EH (cell line): ENCODE measurements at regions not wholly inside any gene's neighbourhood (a gene's known extent, or its start where the extent isn't known, plus 50 kb on each side); places are given as distances from the start of the nearest gene placed in this dataset.
"Not testable (repeated sequence)": the region's sequence is repeated elsewhere in the genome, so short reads cannot be mapped to it uniquely, and the experiment has no call there.

Experiments used
- DNase-seq: peaks from one replicate; pipeline ENCODE4 v3.0.0-alpha.2; 2015; ENCODE audit warnings: low read depth

DNA sequence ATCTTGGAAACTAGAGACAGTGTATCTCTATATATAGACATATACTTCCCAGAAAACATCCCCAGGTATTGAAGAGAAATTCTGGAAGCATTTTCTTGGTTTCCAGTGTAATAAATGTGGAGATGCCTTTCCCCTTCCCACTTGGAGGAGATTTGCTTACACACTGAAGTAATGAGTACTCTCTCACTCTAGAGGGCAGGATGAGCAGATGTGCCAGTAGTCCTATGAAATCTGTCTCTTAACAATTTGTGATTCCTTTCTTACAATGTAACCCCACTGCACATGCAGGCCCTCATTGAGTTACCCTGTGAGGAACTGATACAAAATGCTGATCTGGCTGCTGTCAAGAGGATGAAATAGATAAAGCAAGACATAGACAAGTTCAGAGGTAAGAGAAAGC, 567.2 kb downstream of the SLCO4C1 start:
- peak; percentile 2 for DNase-seq

GRCh38 chr5:101721543-101721942, 574.5 kb downstream of the SLCO4C1 start:
- no peak for DNase-seq

GRCh38 chr5:101720033-101720432, 576.1 kb downstream of the SLCO4C1 start:
- DNase-seq = no peak

GRCh38 chr5:101717721-101718120, 578.4 kb downstream of the SLCO4C1 start:
- no peak for DNase-seq

DNA sequence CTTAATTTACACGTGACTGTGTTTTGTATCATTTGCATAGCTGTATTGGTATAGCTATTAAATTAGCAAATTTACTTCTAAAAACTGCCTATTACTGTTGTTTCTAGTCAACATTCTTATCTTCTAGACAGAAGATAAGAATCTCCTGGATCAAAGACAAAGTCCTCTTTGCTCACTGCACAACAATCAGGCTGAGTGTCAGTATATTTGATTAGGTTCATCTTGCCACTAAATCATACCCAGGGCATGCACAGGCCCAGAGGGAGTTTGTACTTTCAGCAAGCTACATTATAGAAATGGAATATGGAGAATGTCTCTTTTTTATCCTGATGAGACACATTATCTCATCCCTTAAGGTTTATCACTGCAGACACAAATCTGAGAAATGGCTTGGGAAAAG, 579.1 kb downstream of the SLCO4C1 start:
- DNase-seq = no peak

DNA sequence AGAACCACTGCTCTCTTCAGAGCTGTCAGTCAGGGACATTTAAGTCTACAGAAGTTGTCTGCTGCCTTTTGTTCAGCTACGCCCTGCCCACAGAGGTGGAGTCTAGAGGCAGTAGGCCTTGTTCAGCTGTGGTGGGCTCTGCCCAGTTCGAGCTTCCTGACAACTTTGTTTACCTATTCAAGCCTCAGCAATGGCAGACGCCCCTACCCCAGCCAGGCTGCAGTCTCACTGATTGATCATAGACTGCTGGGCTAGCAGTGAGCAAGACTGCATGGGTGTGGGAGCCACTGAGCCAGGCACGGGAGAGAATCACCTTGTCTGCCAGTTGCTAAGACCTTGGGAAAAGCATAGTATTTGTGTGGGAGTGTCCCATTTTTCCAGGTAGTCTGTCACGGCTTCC, 580.3 kb downstream of the SLCO4C1 start:
- DNase-seq = not testable (repeated sequence)

- DNase-seq = no peak
Measured at GRCh38 chr5:101689306-101689705, 606.8 kb downstream of the SLCO4C1 start.

GRCh38 chr5:101688156-101688555, 607.9 kb downstream of the SLCO4C1 start:
- no peak for DNase-seq

GRCh38 chr5:101687349-101687985, 608.6 kb downstream of the SLCO4C1 start:
- DNase-seq = peak; percentile 26

DNA sequence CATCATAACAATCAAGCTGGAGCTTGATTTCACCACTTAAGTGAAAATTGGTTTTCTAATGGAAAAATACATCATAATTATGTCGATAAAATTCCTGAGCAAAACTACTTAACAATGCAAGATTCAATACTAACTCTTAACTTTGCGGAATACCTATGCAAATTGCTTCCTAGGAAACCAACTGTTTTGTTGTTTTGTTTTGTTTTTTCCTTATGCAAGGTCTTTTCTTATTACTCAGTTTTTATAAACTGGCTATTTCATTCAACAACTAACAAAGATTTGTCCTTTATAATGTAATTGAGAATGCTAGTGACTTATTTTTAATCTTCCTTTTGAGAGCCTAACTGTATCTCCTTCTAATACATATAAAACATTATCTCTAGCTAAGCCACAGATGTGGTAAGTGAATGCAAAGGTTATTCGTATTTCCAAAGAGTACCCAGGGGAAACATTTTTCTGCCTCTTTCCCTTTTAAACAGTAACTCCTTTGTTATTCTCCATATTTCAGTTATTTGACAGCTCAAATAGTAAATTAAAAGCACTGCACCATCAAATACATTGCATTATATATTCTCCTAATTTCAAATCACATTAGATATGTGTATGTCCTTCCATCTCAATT, 609.4 kb downstream of the SLCO4C1 start:
- DNase-seq = no peak

- peak; percentile 5 for DNase-seq
Measured at GRCh38 chr5:101679816-101680215, 616.3 kb downstream of the SLCO4C1 start.

DNA sequence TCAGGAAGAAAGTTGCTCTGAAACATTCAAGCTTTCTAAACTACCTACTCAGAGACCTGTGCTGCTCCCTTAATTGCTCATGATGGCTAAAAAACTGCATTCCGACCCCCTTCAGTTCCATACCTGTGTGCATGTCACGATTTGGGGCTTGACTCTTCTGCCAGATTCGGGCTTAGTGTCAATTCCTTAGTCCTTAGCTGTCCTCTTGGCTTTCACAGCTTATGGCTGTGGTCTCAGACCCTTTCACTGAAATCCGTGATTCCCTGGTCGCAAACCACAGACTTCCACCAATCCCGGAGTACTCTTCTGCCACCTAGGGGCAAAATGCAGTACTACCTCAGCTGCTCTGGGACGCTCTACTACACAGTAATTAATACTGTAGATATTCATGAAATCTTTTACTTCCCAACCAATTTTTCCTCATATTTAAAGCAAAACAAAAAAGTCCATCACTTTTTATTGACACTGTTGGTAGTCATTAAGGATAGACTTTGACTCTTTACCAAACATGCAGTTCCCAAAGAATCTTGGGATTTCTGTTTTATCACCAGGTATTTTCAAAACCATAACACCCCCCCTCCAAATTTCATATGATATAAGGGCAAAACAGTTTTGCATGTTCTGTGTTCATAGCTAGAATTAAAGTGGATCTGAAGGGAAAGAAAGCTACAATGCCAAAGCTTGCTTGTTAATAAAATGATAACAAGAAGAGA, 617.4 kb downstream of the SLCO4C1 start:
- peak; percentile 55 for DNase-seq

GRCh38 chr5:101677961-101678360, 618.1 kb downstream of the SLCO4C1 start:
- DNase-seq = no peak

- DNase-seq = no peak
Measured at GRCh38 chr5:101676646-101677045, 619.4 kb downstream of the SLCO4C1 start.

- no peak for DNase-seq
Measured at GRCh38 chr5:101675510-101676219, 620.4 kb downstream of the SLCO4C1 start.

GRCh38 chr5:101673120-101673519, 623.0 kb downstream of the SLCO4C1 start:
- no peak for DNase-seq

DNA sequence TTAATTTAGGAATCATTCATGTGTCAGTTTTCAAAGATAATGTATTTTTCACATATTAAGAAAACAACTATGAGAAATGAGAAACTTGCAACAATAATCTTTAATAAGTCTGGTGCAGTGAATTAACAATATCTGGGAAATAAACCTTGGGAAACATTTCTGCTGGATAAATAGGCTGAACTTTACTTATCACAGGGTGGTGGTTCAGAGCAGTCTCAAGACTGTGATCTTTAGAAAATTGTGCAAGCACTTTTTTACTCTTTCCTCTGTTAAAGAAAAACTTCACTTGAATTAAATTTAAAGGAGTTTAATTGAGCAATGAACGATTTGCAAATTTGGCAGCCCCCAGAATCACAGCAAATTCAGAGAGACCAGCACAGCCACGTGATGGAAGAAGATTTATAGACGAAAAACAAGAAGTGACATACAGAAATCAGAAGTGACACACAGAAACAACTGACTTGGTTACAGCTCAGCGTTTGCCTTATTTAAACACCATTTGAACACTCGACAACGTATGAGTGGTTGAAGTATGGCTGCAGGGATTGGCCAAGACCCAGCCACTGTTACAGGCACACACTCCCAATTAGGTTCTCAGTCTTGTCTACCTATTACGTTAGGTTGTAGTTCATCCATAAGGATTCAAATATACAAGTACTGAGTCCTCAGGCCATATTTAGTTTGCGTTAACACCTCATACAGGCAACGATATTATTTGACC, 631.9 kb downstream of the SLCO4C1 start:
- DNase-seq = no peak

DNA sequence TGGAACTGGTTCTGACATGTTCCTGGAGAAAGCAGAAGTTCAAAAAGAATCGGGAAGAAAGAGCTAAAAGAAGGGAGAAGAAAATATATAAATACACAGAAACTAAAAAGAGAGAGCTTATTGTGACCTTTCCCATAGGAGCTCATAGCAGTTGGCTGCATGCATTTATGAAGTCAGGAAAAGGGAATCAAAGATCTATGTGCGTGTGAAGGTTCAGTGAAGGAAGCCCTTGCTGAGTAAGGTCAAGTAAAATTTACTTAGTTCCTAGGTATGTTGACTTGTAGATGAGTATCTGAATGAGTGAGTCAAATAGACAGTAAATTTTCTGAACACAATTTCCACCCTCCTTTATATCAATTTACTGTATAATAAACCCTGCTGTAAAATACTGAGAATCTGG, 632.5 kb downstream of the SLCO4C1 start:
- DNase-seq = no peak

- DNase-seq = no peak
Measured at GRCh38 chr5:101662263-101662662, 633.8 kb downstream of the SLCO4C1 start.

- no peak for DNase-seq
Measured at GRCh38 chr5:101658433-101658832, 637.7 kb downstream of the SLCO4C1 start.

DNA sequence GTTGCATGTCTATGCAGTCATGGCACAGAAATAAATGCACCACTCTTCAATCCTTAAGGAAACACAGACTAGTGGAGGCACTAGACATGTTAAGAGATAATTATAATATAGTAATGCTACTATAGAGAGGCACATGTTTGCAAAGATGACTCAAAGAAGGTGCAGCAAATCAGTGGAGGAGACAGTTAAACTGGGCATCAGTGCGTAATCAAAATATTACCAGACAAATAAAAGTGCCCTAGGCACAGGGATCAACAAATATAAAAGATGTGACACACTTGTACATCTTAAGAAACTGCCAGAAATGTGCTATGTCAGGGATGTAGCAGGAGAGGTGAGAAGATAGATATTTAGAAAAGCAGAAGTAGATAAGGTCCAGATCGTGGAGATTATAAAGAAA, 642.1 kb downstream of the SLCO4C1 start:
- no peak for DNase-seq

GRCh38 chr5:101647861-101648260, 648.2 kb downstream of the SLCO4C1 start:
- DNase-seq = no peak
